GM18907 (cell line): ENCODE measurements at regions not wholly inside any gene's neighbourhood (a gene's known extent, or its start where the extent isn't known, plus 50 kb on each side); places are given as distances from the start of the nearest gene placed in this dataset.

Experiments
- ATAC-seq: cut with Tn5 transposase; IDR thresholded peaks from one replicate; pipeline ENCODE4 v1.9.1; 2021; ENCODE audit warnings: mild to moderate bottlenecking, moderate library complexity; ENCODE audit not compliant: unreplicated experiment

GRCh38 chr5:110341836-110342235 lies 384.6 kb downstream of the TMEM232 start:
- ATAC-seq, result no peak

- ATAC-seq, result no peak
Observed at GRCh38 chr5:110342683-110343082, 383.8 kb downstream of the TMEM232 start.

GRCh38 chr5:110343616-110344015 lies 382.9 kb downstream of the TMEM232 start:
- no peak for ATAC-seq

GRCh38 chr5:110345623-110346022 lies 380.8 kb downstream of the TMEM232 start:
- ATAC-seq, result no peak

- ATAC-seq, result no peak
Observed at GRCh38 chr5:110346893-110347358, 379.5 kb downstream of the TMEM232 start.

- ATAC-seq, result no peak
Observed at GRCh38 chr5:110347781-110348180, 378.7 kb downstream of the TMEM232 start.

- no peak for ATAC-seq
Observed at GRCh38 chr5:110351430-110351829, 375.0 kb downstream of the TMEM232 start.

- ATAC-seq, result no peak
Observed at GRCh38 chr5:110354311-110354710, 372.2 kb downstream of the TMEM232 start.

- ATAC-seq, result no peak
Observed at GRCh38 chr5:110354915-110355644, 371.4 kb downstream of the TMEM232 start.

GRCh38 chr5:110356677-110357076 lies 369.8 kb downstream of the TMEM232 start:
- ATAC-seq, result no peak

GRCh38 chr5:110359221-110359620 lies 367.2 kb downstream of the TMEM232 start:
- ATAC-seq, result no peak

- no peak for ATAC-seq
Observed at GRCh38 chr5:110361471-110361870, 365.0 kb downstream of the TMEM232 start.

- no peak for ATAC-seq
Observed at GRCh38 chr5:110362261-110362660, 364.2 kb downstream of the TMEM232 start.

GRCh38 chr5:110366716-110367115 lies 359.8 kb downstream of the TMEM232 start:
- ATAC-seq, result no peak
